GM18861 (cell line): ENCODE measurements at regions not wholly inside any gene's neighbourhood (a gene's known extent, or its start where the extent isn't known, plus 50 kb on each side); places are given as distances from the start of the nearest gene placed in this dataset.
"Not testable (repeated sequence)": the region's sequence is repeated elsewhere in the genome, so short reads cannot be mapped to it uniquely, and the experiment has no call there.

Experiments used
- ATAC-seq: cut with Tn5 transposase; IDR thresholded peaks from one replicate; pipeline ENCODE4 v1.9.1; 2021; ENCODE audit not compliant: unreplicated experiment

DNA sequence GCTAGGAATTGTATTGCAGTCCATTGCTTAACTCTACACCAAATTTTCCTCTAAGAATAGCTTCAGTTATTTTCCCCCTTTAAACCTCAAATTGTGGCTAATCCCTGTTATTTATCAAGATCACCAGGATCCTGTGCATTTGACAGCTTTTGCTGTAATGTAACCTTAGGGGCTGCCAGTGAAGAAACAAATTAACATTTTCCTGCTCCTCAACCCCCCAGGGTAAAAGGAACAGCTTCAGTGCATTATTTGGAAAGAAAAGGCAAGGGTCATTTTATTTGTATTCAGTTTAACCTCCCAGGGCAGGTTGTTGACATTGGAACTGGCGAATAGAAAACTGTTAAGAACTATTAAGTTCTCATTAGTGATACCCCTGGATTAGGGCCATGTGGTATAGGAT is 57.0 kb downstream of the PCDH20 start:
- ATAC-seq = no peak

GRCh38 chr13:61350341-61350740 is 65.3 kb downstream of the PCDH20 start:
- no peak for ATAC-seq

GRCh38 chr13:61339054-61339621 is 76.5 kb downstream of the PCDH20 start:
- ATAC-seq = no peak

DNA sequence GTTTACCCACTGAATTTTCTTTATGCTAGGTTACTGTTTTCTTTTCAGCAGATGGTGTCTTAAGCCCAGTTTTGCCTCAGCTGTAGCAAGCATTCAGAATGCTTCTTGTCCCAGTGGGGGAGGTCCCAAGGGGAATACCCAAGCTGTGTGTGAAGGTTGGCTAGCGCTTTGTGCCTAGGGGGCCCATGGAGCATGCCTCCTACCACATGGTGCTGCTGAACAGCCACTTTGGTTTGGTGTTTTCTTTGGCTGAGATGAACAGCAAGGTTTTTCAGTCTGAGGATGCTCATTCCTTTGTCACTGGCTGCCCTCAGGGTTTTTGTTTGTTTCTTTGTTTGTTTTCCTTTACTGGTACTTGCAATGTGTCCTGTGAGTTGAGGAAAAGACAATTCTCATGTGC is 99.0 kb downstream of the PCDH20 start:
- ATAC-seq = no peak

GRCh38 chr13:61294467-61295191 is 121.0 kb downstream of the PCDH20 start:
- no peak for ATAC-seq

DNA sequence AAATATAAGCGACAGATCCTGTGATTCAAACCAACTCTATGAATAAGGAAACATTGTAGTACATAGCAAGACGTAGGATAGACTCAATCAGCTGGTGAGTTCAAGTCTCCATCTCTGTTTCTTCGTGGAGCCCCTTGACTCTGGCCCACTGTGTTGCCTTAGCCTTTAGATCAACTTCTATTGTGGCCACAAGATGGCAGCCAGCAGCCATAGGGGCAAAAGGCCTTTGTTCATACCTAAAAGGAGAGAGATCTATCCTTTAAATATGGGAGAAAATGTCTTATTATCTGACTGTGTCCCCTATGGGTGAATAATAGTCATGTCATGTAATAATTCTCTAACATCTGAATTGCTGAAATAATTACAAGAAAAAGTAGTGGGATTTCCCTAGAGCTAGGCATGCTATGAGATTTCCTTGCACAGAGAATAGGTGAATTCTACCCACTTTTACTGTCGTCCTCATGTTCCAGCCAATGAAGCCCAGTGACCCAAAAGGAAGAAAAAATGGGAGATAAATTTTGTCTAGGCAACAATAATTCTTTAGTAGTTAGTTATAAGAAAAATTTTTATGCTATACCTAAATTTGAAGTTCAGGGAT is 129.4 kb downstream of the PCDH20 start:
- no peak for ATAC-seq

- ATAC-seq = no peak
These were observed 137.9 kb downstream of the PCDH20 start for GRCh38 chr13:61277586-61278276.

GRCh38 chr13:61277088-61277487 is 138.6 kb downstream of the PCDH20 start:
- no peak for ATAC-seq

- ATAC-seq = no peak
These were observed 139.2 kb downstream of the PCDH20 start for GRCh38 chr13:61276401-61276800.

GRCh38 chr13:61275736-61276135 is 139.9 kb downstream of the PCDH20 start:
- ATAC-seq = no peak

DNA sequence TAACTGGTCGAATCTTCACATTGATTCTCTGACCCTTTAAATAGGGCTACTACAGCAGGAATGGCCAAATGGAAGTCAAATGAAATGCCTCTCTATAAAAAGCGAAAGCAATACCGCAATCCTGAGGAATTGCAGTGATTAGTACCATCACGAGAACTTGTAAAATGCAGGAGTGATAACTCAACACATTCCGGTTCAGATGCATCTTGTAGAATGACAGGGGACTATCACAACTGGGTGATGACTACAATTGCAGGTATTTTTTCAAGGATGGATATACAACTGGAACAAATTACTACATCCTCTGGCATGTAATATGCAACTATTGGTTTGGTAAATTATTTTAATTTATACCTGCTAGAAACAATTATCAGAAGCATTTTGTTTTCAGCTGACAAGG is 140.4 kb downstream of the PCDH20 start:
- ATAC-seq = no peak

DNA sequence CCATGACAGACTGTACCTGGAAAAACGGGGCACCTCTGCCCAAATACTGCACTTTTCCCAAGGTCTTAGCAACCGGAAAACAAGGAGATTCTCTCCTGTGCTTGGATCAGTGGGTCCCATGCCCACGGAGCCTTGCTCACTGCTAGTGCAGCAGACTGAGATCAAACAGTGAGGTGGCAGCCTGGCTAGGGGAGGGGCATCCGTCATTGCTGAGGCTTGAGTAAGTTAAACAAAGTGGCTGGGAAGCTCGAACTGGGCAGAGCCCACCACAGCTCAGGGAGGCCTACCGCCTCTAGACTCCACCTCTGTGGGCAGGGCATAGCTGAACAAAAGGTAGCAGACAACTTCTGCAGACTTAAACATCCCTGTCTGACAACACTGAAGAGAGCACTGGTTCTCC is 148.8 kb downstream of the PCDH20 start:
- not testable (repeated sequence) for ATAC-seq

- no peak for ATAC-seq
These were observed 153.7 kb downstream of the PCDH20 start for GRCh38 chr13:61261746-61262472.

DNA sequence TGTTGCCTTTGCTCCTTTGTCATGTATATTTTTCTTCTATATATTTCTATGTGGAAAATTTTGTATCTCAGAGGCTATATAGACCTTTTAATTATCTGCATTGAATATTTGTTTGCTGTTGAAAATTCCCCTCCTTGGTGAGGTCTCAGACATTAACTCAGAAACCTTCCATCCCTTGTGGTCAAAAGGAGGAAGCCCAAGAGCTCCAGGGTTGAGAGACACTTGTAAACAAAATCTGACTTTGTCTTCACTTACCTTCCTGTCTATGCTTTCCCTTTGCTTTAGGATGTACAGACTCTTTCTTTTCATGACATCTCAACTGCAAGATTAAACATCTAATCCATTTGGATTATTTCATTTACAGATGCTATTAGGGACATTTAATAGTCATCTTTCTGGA is 157.5 kb downstream of the PCDH20 start:
- ATAC-seq = peak; percentile 67

GRCh38 chr13:61255040-61255796 is 160.4 kb downstream of the PCDH20 start:
- no peak for ATAC-seq

DNA sequence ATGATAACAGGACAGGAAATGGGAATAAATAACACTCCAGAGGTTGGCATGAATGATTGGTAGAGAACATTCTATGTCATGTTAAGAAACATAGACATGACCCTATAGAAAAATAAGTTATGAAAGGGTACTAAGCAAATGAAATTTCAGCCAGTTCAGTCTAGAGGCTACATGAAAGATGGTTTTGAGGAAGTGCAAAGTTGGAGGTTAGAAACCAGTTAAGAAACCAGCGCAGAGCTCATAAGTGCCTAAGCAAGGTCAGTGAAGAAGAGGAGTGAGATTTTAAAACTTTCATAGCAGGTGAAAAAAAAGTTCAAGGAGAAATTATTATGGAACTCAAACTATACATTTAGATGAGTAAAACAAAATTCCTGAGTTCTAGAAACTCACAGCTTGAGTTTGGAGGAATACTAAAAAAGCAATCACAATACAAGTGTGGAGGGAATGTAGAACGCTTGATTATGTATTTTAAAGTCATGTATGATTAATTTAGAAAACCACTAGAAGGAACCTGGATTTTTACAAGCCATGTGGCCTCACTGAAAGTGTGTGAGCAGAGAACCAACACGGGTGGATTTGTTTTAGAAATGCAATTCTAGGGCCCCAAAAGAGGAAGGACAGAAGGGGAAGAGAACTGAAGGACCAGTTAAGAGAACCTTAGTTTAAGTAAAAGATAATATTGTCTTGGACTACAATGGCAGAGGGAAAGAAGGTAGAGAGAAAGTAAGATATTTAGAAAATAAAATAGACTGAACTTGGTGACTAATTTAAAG is 162.4 kb downstream of the PCDH20 start:
- ATAC-seq = peak; percentile 49

GRCh38 chr13:61252213-61252612 is 163.4 kb downstream of the PCDH20 start:
- ATAC-seq = no peak

DNA sequence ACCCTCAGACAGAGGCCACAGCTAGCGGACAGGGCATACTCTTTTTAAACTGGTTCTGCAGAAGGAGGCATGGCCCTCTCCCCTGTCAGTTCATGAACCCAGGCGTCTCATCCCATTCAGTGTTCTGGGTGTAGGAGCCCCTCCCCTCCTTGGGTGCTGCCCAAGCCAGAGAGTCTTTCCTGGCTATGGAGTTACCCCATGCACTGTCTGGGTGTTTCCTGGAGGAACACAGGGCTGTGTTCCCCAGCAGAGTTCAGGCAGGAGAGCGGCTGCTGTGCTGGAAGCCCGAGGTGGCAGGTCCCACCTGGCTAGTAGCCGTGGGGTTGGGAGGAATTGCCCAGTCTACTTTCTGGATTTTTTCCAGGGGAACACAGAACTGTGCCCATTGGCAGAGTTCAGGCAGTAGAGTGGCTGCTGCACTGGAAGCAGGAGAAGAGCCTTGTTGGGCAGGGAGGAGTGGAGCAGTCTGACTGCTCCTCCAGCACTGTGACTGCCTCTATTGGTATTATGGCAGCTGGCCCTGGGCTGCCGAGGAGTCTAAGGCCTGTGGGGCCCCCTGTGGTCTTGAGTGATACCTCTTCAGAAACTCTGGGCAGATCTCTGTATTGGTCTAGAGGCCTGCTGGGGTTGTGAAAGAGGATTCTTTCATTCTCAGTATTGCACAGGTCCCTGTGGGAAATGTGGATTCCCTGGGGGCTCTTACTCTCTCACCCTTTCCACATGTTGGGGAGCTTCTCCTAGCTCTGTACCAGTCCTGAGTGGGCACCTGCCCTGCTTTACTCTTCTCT is 168.3 kb downstream of the PCDH20 start:
- ATAC-seq = peak; percentile 95

GRCh38 chr13:61246351-61246750 is 169.3 kb downstream of the PCDH20 start:
- no peak for ATAC-seq
